ENCODE measurements at regions not wholly inside any gene's neighbourhood (a gene's known extent, or its start where the extent isn't known, plus 50 kb on each side); places are given as distances from the start of the nearest gene placed in this dataset.

GRCh38 chr2:216808805-216809425 is 50.9 kb downstream of the TNP1 start:
- DNase-seq (ENCODE audit: low read depth, low spot score) (no peak), FAIRE-seq (peak; percentile 52)
- no peaks in the 10 kb centered on the region for H3K9me3 ChIP-seq (ENCODE audit: control insufficient read depth, low read depth, low read length)
- dilution Hi-C loops (cut with MboI; ENCODE audit: extremely low pct_ligation_motif_present, low sequenced_read_pairs) = no loop called here
- H3K9ac ChIP-seq (ENCODE audit: control insufficient read depth, extremely low read depth, insufficient read depth, low read length) = no peak overlapping the region
- H3K4me2 ChIP-seq (ENCODE audit: control insufficient read depth, extremely low read depth, insufficient read depth, low read depth, low read length) = no peak overlapping the region
- H3K27ac ChIP-seq (ENCODE audit: control insufficient read depth, insufficient read depth, low read length) = no peak overlapping the region
- no peak overlapping the region for H3K4me3 ChIP-seq (ENCODE audit: control insufficient read depth in 2 of 3, extremely low read depth in 1 of 3, insufficient read depth in 2 of 3, low read depth in 1 of 3, low read length in 3 of 3)
- H3K4me1 ChIP-seq (ENCODE audit: control insufficient read depth, extremely low read depth, insufficient read depth, low read length) = no peaks in the 10 kb centered on the region
- H4K20me1 ChIP-seq (ENCODE audit: control insufficient read depth, extremely low read depth, insufficient read depth, low read length) = no peaks in the 10 kb centered on the region
- H3K36me3 ChIP-seq (ENCODE audit: control insufficient read depth in 2 of 2, extremely low read depth in 1 of 2, insufficient read depth in 2 of 2, low read length in 2 of 2) = no peaks in the 10 kb centered on the region
- TF ChIP-seq, protein P1, sequence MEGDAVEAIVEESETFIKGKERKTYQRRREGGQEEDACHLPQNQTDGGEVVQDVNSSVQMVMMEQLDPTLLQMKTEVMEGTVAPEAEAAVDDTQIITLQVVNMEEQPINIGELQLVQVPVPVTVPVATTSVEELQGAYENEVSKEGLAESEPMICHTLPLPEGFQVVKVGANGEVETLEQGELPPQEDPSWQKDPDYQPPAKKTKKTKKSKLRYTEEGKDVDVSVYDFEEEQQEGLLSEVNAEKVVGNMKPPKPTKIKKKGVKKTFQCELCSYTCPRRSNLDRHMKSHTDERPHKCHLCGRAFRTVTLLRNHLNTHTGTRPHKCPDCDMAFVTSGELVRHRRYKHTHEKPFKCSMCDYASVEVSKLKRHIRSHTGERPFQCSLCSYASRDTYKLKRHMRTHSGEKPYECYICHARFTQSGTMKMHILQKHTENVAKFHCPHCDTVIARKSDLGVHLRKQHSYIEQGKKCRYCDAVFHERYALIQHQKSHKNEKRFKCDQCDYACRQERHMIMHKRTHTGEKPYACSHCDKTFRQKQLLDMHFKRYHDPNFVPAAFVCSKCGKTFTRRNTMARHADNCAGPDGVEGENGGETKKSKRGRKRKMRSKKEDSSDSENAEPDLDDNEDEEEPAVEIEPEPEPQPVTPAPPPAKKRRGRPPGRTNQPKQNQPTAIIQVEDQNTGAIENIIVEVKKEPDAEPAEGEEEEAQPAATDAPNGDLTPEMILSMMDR (optimal IDR thresholded peaks at IDR 0.05 in 1 of 3, IDR thresholded peaks at IDR 0.05 in 1 of 3, conservative IDR thresholded peaks at IDR 0.05 in 1 of 3; ENCODE audit: extremely low read depth in 1 of 3, insufficient read depth in 2 of 3, low read length in 3 of 3) = no peak
- TF ChIP-seq EZH2 (IDR thresholded peaks at IDR 0.05; ENCODE audit: low read length) = no peak
- H3K79me2 ChIP-seq (ENCODE audit: control insufficient read depth, insufficient read depth, low read length) = no peaks in the 10 kb centered on the region
- H2AFZ ChIP-seq (ENCODE audit: control insufficient read depth, low read length) = no peak overlapping the region
- H3K27me3 ChIP-seq (ENCODE audit: control insufficient read depth, extremely low read depth, insufficient read depth, low read length) = no peaks in the 10 kb centered on the region
- no peaks in the 10 kb centered on the region for H3K9me1 ChIP-seq (ENCODE audit: control insufficient read depth, extremely low read depth, insufficient read depth, low read length)

- H3K4me1 ChIP-seq (ENCODE audit: control insufficient read depth, extremely low read depth, insufficient read depth, low read length) = no peaks in the 10 kb centered on the region
- FAIRE-seq = no peak
- H3K4me3 ChIP-seq (ENCODE audit: control insufficient read depth in 2 of 3, extremely low read depth in 1 of 3, insufficient read depth in 2 of 3, low read depth in 1 of 3, low read length in 3 of 3) = no peak overlapping the region
- no peaks in the 10 kb centered on the region for H3K9me3 ChIP-seq (ENCODE audit: control insufficient read depth, low read depth, low read length)
- H2AFZ ChIP-seq (ENCODE audit: control insufficient read depth, low read length) = peak overlapping the region; percentile 15
- no peak for DNase-seq (ENCODE audit: low read depth, low spot score)
- no peak overlapping the region for H3K9ac ChIP-seq (ENCODE audit: control insufficient read depth, extremely low read depth, insufficient read depth, low read length)
- H3K79me2 ChIP-seq (ENCODE audit: control insufficient read depth, insufficient read depth, low read length) = no peaks in the 10 kb centered on the region
- H4K20me1 ChIP-seq (ENCODE audit: control insufficient read depth, extremely low read depth, insufficient read depth, low read length) = no peaks in the 10 kb centered on the region
- dilution Hi-C loops (cut with MboI; ENCODE audit: extremely low pct_ligation_motif_present, low sequenced_read_pairs) = no loop called here
- no peak for TF ChIP-seq EZH2 (IDR thresholded peaks at IDR 0.05; ENCODE audit: low read length)
- TF ChIP-seq, protein P1 (optimal IDR thresholded peaks at IDR 0.05 in 1 of 3, IDR thresholded peaks at IDR 0.05 in 1 of 3, conservative IDR thresholded peaks at IDR 0.05 in 1 of 3; ENCODE audit: extremely low read depth in 1 of 3, insufficient read depth in 2 of 3, low read length in 3 of 3) = no peak
- no peak overlapping the region for H3K4me2 ChIP-seq (ENCODE audit: control insufficient read depth, extremely low read depth, insufficient read depth, low read depth, low read length)
- H3K36me3 ChIP-seq (ENCODE audit: control insufficient read depth in 2 of 2, extremely low read depth in 1 of 2, insufficient read depth in 2 of 2, low read length in 2 of 2) = no peaks in the 10 kb centered on the region
- no peaks in the 10 kb centered on the region for H3K9me1 ChIP-seq (ENCODE audit: control insufficient read depth, extremely low read depth, insufficient read depth, low read length)
- no peak overlapping the region for H3K27ac ChIP-seq (ENCODE audit: control insufficient read depth, insufficient read depth, low read length)
- H3K27me3 ChIP-seq (ENCODE audit: control insufficient read depth, extremely low read depth, insufficient read depth, low read length) = no peaks in the 10 kb centered on the region
Measured at GRCh38 chr2:216807857-216808272, 52.0 kb downstream of the TNP1 start.
